Astrocyte of the spinal cord (primary cell): ENCODE measurements at regions not wholly inside any gene's neighbourhood (a gene's known extent, or its start where the extent isn't known, plus 50 kb on each side); places are given as distances from the start of the nearest gene placed in this dataset.
A peak's percentile ranks its signal among the peaks of the same experiment; 100 is the strongest.
"Not testable (repeated sequence)": the region's sequence is repeated elsewhere in the genome, so short reads cannot be mapped to it uniquely, and the experiment has no call there.

ENCODE experiments used
- DNase-seq: peaks from one replicate; pipeline ENCODE4 v3.0.0; 2011; ENCODE audit warnings: low read depth, low spot score
- H3K4me3 ChIP-seq: 2 replicates; pipeline ENCODE4 v1.5.1; 2011; ENCODE audit warnings: low read depth, mild to moderate bottlenecking, low read length, moderate library complexity
- in situ Hi-C: cut with HindIII; loops from 2 replicates; pipeline ENCODE4 v1.10.0; 2017; ENCODE audit warnings: low sequenced_read_pairs
- TF ChIP-seq, protein P1 (sequence below): IDR thresholded peaks from 2 replicates; pipeline ENCODE4 v1.5.1; 2012; ENCODE audit warnings: low read depth, mild to moderate bottlenecking, low read length, inconsistent platforms

DNA sequence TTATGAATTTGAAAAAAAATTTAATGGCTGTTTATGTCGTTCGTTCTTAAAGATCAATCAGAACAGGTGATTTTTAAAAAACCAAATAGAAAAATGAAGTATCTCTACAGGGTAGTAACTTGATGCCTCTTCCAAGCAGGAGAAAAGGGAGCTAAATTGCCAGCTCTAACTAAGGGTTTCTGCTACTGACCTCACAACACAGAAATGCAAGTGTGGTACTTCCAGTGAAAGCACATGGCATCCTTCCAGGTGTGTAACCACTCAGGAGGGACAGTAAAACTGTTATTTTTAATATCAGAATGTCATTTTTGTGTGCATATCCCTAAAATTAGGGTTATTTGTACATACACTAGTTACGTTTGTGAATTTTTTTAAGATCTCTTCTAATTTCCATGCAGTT lies 116.8 kb upstream of the ZCCHC13 start:
- in situ Hi-C loops = no loop called here
- H3K4me3 ChIP-seq = no peak overlapping the region
- TF ChIP-seq, protein P1, sequence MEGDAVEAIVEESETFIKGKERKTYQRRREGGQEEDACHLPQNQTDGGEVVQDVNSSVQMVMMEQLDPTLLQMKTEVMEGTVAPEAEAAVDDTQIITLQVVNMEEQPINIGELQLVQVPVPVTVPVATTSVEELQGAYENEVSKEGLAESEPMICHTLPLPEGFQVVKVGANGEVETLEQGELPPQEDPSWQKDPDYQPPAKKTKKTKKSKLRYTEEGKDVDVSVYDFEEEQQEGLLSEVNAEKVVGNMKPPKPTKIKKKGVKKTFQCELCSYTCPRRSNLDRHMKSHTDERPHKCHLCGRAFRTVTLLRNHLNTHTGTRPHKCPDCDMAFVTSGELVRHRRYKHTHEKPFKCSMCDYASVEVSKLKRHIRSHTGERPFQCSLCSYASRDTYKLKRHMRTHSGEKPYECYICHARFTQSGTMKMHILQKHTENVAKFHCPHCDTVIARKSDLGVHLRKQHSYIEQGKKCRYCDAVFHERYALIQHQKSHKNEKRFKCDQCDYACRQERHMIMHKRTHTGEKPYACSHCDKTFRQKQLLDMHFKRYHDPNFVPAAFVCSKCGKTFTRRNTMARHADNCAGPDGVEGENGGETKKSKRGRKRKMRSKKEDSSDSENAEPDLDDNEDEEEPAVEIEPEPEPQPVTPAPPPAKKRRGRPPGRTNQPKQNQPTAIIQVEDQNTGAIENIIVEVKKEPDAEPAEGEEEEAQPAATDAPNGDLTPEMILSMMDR = no peak
- DNase-seq = peak; percentile 33

DNA sequence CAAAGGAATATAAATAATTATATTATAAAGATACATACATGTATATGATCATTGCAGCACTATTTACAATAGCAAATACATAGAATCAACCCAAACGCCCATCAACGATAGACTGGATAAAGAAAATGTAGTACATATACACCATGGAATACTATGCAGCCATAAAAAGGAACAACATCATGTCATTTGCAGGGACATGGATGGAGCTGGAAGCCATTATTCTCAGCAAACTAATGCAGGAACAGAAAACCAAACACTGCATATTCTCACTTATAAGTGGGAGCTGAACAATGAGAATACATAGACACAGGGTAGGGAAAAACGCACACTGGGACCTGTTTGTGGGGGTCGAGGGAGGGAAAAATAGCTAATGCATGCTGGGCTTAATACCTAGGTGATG lies 120.9 kb upstream of the ZCCHC13 start:
- in situ Hi-C loops, DNase-seq, H3K4me3 ChIP-seq: not testable (repeated sequence)

DNA sequence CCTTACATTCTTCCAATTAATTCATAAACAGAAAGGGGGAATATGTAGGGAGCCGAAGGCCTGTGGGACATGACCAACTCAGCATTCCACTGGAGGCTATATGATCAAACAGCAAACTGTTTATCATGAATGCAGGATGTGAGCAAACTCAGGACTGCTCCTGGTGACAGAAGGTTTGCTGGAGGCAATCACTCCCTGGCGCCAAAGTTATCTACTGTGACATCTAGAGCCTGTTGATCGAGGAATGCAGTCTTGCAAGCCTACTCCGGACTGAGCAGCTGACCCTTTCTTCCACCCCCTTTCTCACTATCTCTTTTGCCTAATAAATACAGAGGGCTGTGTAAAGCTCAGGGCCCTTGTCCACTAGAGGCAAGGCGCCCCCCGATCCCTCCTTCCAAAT lies 122.0 kb upstream of the ZCCHC13 start:
- DNase-seq, H3K4me3 ChIP-seq, in situ Hi-C loops: not testable (repeated sequence)

DNA sequence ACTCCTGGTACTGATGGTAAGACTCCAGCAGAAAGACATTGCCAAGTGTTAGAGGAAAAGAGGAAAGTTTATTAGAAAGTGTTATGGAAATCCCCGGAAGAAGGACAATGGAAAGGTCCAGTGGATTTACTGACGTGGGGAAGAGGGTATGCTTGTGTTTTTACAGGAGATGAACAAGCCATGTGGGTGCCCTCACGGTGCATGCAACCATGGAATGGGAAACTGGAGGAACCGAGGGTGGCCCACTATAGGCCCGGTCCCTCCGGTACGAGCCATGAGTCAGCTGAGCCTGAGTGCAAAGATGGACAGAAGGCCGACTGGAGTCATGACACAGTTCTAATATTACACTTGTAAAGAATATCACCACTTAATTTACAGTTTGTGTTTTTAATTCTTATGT lies 123.3 kb upstream of the ZCCHC13 start:
- in situ Hi-C loops = no loop called here
- no peak for DNase-seq
- TF ChIP-seq, protein P1 = no peak
- no peak overlapping the region for H3K4me3 ChIP-seq

DNA sequence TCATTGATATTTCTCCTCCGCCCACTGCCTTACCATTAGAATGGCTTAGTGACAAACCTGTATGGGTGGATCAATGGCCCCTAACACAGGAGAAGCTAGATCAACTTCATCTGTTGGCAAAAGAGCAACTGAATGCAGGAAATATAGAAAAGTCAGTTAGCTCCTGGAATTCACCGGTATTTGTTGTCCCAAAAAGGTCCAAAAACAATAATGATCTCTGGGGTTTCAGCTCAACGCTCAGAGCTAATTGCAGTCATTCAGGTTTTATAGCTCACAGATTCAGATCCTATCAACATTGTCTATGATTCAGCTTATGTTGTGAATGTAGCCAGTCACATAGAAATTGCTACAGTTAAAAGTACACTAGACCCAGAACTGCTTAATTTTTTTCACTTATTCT lies 124.0 kb upstream of the ZCCHC13 start:
- DNase-seq = no peak
- no peak overlapping the region for H3K4me3 ChIP-seq
- in situ Hi-C loops = no loop called here
- TF ChIP-seq, protein P1 = no peak

DNA sequence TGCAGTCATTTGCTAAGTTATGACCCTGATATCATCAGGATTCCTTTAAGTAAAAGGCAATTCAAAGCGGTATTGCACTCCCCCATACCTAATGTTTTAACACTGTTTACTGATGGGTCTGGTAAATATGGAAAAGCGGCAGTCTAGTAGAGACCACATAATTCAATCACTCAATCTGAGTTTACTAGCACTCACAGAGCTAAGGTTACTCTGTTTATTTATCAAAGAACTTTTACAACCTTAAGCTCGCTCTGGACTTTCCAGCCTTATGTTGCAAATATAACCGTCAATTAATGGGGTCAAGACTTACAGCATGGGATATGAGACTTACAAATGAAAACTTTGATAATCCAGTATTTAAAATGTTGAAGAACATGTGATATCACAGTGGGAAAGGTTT lies 124.5 kb upstream of the ZCCHC13 start:
- H3K4me3 ChIP-seq = no peak overlapping the region
- no peak for DNase-seq
- in situ Hi-C loops = no loop called here
- TF ChIP-seq, protein P1 = no peak

DNA sequence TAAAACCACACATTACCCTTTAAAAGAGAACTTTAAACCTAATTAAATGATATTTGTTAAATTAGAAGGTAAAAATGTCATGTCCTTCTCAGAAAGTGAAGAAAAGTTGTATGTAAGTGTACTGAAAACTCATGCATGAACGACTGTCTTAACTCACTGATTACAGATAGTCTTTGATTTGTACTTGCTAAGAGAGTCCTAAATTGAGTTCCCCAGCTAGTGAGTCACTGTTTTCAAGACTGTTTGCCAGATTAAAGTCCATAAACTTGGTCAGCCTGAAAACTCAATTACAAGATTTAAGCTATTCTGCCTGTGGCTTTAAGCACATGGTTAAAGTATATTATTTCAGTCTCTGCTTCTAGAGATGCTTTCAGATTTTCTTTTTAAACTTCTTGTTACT lies 124.9 kb upstream of the ZCCHC13 start:
- peak; percentile 58 for DNase-seq
- in situ Hi-C loops = no loop called here

DNA sequence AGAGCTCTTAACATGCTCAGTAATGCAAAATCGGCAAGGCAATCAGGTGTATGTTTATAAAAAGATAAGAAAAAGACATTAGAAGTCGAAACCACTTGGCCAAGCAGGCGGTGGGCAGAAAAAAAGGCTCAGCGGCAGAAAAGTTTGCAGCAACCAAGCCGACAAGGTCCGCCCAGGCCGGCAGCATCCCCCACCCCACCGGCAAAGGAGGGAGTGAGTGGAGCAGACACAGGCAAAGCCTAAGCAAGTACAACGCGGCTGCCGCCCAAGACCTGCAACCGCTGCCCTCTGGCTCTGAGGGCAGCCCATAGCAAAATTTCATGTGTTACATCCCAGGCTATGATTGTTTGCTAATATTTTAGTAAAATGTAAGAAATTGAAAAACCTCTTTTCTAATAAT lies 125.4 kb upstream of the ZCCHC13 start:
- TF ChIP-seq, protein P1 = no peak
- H3K4me3 ChIP-seq = no peak overlapping the region
- in situ Hi-C loops = no loop called here
- no peak for DNase-seq

More for the DNA sequence above, 124.9 kb upstream of the ZCCHC13 start:
- TF ChIP-seq, protein P1 = no peak
- no peak overlapping the region for H3K4me3 ChIP-seq
